Tongue (tissue), 1 donor: ENCODE measurements at regions not wholly inside any gene's neighbourhood (a gene's known extent, or its start where the extent isn't known, plus 50 kb on each side); places are given as distances from the start of the nearest gene placed in this dataset. TPM values are rescaled to one million over a fixed set of nuclear protein-coding genes. Genes with fewer than 3 reads are reported as not detected.

Experiments used
- small RNA-seq: library from RNA; depleted of rRNA; stranded (forward); fragments of <200 nt; gene quantifications from one replicate; pipeline ENCODE3, GENCODE V24; 2014; ENCODE audit warnings: low replicate concordance

Small RNA genes lying in the stretch of these regions (small RNA-seq; reads per million reads assigned to genes)
- gene AL137067.1 (not detected), gene AL137067.2 (not detected)
